NT2/D1 (cell line): ENCODE measurements at regions not wholly inside any gene's neighbourhood (a gene's known extent, or its start where the extent isn't known, plus 50 kb on each side); places are given as distances from the start of the nearest gene placed in this dataset.

Experiments
- DNase-seq: peaks from one replicate; pipeline ENCODE4 v3.0.0-alpha.2; 2011; ENCODE audit warnings: low read depth, low spot score
- H3K27me3 ChIP-seq: 2 replicates; pipeline ENCODE4 v1.6.0; 2011; ENCODE audit warnings: mild to moderate bottlenecking; ENCODE audit not compliant: insufficient read length, insufficient read depth
- H3K36me3 ChIP-seq: 2 replicates; pipeline ENCODE4 v1.6.1; 2011; ENCODE audit warnings: mild to moderate bottlenecking, low read length, mixed read lengths; ENCODE audit not compliant: insufficient read depth, insufficient read length
- H3K4me1 ChIP-seq: 2 replicates; pipeline ENCODE4 v1.5.1; 2011; ENCODE audit not compliant: insufficient read depth, insufficient read length
- H3K4me3 ChIP-seq: 2 replicates; pipeline ENCODE4 v1.5.1; 2011; ENCODE audit warnings: low read depth; ENCODE audit not compliant: insufficient read length
- H3K9ac ChIP-seq: 2 replicates; pipeline ENCODE4 v1.6.0; 2011; ENCODE audit warnings: low read depth; ENCODE audit not compliant: insufficient read length
- H3K9me3 ChIP-seq: 2 replicates; pipeline ENCODE4 v1.5.1; 2011; ENCODE audit warnings: mild to moderate bottlenecking, low read length; ENCODE audit not compliant: insufficient read depth
- SUZ12 ChIP-seq: IDR thresholded peaks from 2 replicates; pipeline ENCODE4 v1.6.1; 2011; ENCODE audit not compliant: insufficient read length, insufficient read depth; ENCODE audit errors: extremely low read depth
- YY1 ChIP-seq: IDR thresholded peaks from 2 replicates; pipeline ENCODE4 v1.6.1; 2011; ENCODE audit not compliant: insufficient read length, insufficient read depth
- ZNF274 ChIP-seq: IDR thresholded peaks from 2 replicates; pipeline ENCODE4 v1.6.1; 2011; ENCODE audit warnings: mild to moderate bottlenecking, low read depth, low read length

GRCh38 chr4:136088211-136088867, 1444.0 kb downstream of the PCDH18 start:
- no peak for DNase-seq
- TF ChIP-seq ZNF274 (no peak), YY1 (no peak), SUZ12 (no peak)
- H3K36me3 ChIP-seq: no peaks in the 10 kb centered on the region
- H3K9me3 ChIP-seq: no peaks in the 10 kb centered on the region
- no peak overlapping the region for H3K9ac ChIP-seq
- H3K4me1 ChIP-seq: no peaks in the 10 kb centered on the region
- no peaks in the 10 kb centered on the region for H3K27me3 ChIP-seq
- no peak overlapping the region for H3K4me3 ChIP-seq

GRCh38 chr4:136078976-136079375, 1453.3 kb downstream of the PCDH18 start:
- Histone ChIP-seq H3K4me1 (no peaks in the 10 kb centered on the region), H3K36me3 (no peaks in the 10 kb centered on the region), H3K9ac (no peak overlapping the region), H3K4me3 (no peak overlapping the region), H3K9me3 (no peaks in the 10 kb centered on the region), H3K27me3 (no peaks in the 10 kb centered on the region)
- DNase-seq: no peak
- TF ChIP-seq SUZ12 (no peak), ZNF274 (no peak), YY1 (no peak)

DNA sequence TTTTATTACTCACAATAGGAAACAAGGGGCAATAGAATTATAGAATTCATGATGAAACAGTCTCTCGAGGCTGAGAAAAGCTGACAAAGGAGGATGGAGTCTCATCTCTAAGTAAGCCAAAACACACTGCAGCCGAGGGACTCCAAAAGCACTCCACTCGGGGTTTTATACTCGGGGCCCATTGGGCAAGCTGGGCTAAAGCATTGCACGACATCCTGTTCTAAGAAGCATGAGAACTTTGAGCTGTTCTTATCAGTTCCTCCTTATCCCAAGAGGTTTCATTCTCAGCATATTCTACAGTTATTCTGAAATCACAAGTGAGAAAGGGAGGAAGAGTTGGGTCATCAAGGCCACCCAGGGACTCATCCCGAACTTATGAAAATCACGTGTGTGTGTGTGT, 1475.5 kb downstream of the PCDH18 start:
- no peaks in the 10 kb centered on the region for H3K27me3 ChIP-seq
- H3K36me3 ChIP-seq: no peaks in the 10 kb centered on the region
- DNase-seq: no peak
- no peaks in the 10 kb centered on the region for H3K4me1 ChIP-seq
- H3K9me3 ChIP-seq: no peaks in the 10 kb centered on the region
- no peak overlapping the region for H3K9ac ChIP-seq
- no peak overlapping the region for H3K4me3 ChIP-seq
- no peak for TF ChIP-seq SUZ12
- no peak for TF ChIP-seq YY1
- no peak for TF ChIP-seq ZNF274

DNA sequence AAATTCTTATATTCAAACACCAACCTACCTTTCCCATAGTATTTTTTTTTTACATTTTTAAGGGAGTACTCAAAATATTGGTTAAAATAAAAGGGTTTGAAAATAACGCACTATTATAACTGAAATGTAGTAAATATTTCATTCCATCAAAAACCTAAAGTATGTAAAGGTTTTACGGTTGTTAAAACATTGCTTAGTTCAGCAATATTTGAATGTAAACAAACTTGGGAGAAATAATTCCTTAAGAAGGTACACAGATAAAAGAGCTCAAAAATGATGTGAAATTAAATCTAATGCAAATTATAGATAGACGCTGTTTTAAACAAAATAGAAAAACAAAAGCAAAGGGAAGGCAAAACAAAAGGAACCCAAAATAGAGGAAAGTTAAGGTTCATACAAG, 1476.9 kb downstream of the PCDH18 start:
- no peaks in the 10 kb centered on the region for H3K4me1 ChIP-seq
- H3K9ac ChIP-seq: no peak overlapping the region
- no peak for TF ChIP-seq YY1
- TF ChIP-seq SUZ12: no peak
- TF ChIP-seq ZNF274: no peak
- H3K4me3 ChIP-seq: no peak overlapping the region
- H3K9me3 ChIP-seq: no peaks in the 10 kb centered on the region
- DNase-seq: no peak
- H3K36me3 ChIP-seq: no peaks in the 10 kb centered on the region
- no peaks in the 10 kb centered on the region for H3K27me3 ChIP-seq

DNA sequence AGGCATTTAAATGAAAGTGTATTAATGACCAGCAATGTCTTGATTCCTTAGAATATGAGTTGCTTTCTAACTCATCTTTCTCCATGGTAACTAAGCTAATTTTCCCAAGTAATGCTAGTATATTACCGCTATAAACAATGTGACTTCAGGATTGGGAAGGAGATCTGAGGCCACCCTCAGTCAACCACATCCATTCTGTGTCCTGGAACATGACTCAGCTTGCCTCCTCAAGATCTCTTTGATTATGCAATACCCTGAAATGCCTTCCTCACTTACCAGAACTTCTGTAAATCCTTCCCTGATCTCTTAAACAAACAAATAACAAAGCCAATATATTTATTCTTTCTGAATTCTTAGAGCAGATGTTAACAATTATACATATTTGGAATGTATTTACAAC, 1495.5 kb downstream of the PCDH18 start:
- H3K36me3 ChIP-seq: no peaks in the 10 kb centered on the region
- no peaks in the 10 kb centered on the region for H3K4me1 ChIP-seq
- DNase-seq: no peak
- no peaks in the 10 kb centered on the region for H3K9me3 ChIP-seq
- H3K4me3 ChIP-seq: no peak overlapping the region
- H3K27me3 ChIP-seq: no peaks in the 10 kb centered on the region
- no peak overlapping the region for H3K9ac ChIP-seq
- TF ChIP-seq SUZ12: no peak
- TF ChIP-seq YY1: no peak
- no peak for TF ChIP-seq ZNF274

DNA sequence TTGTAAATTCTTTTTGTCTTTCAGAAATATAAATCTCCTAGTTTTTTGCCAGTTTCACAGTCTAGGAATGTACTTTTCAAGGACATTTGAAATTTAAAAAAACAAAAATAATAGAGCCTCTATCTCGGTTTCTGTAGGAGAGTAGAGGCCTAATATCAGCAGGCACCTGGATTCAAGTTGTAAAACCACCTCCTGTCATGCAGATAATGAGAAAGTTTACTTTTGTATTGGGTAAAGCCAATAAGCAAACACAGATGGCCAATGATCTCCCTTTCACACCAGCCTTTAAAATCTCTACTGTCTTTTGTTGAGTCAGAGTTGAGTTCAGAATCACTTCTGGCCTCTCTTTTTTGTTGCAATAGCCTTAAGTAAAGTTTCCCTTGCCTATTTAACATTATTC, 1499.9 kb downstream of the PCDH18 start:
- Histone ChIP-seq H3K9ac (no peak overlapping the region), H3K36me3 (no peaks in the 10 kb centered on the region), H3K4me1 (no peaks in the 10 kb centered on the region), H3K9me3 (no peaks in the 10 kb centered on the region), H3K4me3 (no peak overlapping the region), H3K27me3 (no peaks in the 10 kb centered on the region)
- DNase-seq: no peak
- no peak for TF ChIP-seq SUZ12
- no peak for TF ChIP-seq YY1
- no peak for TF ChIP-seq ZNF274

DNA sequence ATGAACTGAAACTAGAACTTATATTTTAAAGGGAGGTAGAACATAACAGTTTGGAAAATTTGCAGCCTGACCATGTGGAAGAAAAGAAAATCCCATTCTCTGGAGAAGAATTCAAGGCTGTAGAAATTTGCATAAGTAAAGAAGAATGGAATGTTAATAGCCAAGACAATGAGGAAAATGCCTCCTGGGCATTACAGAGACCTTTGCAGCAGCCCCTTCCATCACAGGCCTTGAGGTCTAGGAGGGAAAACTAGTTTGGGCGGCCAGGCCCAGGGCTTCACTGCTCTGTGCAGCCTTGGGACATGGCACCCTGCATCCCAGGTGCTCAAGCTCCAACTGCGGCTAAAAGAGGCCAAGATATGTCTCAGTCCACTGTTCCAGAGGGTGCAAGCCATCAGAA, 1506.8 kb downstream of the PCDH18 start:
- TF ChIP-seq ZNF274 (no peak), YY1 (no peak), SUZ12 (no peak)
- no peaks in the 10 kb centered on the region for H3K4me1 ChIP-seq
- H3K4me3 ChIP-seq: no peak overlapping the region
- H3K27me3 ChIP-seq: no peaks in the 10 kb centered on the region
- H3K9me3 ChIP-seq: peaks cover 9% of the 10 kb centered on the region; the same call in 1 of the 2 replicates
- H3K9ac ChIP-seq: no peak overlapping the region
- no peaks in the 10 kb centered on the region for H3K36me3 ChIP-seq
- DNase-seq: peak; percentile 39
